SK-N-SH treated with all-trans-retinoic acid at 6 μM for 48 hours (cell line): ENCODE measurements at regions not wholly inside any gene's neighbourhood (a gene's known extent, or its start where the extent isn't known, plus 50 kb on each side); places are given as distances from the start of the nearest gene placed in this dataset.

Source experiments
- OSR1 ChIP-seq: fragments of 250-450 bp; sonication (Bioruptor Pico); IDR thresholded peaks from 2 replicates; pipeline ENCODE4 v1.8.0; 2022; ENCODE audit warnings: moderate library complexity, mild to moderate bottlenecking, inconsistent platforms
- PATZ1 ChIP-seq: fragments of 250-450 bp; sonication (Bioruptor Pico); IDR thresholded peaks from 2 replicates; pipeline ENCODE4 v1.8.0; 2020; ENCODE audit warnings: mild to moderate bottlenecking, moderate library complexity, borderline replicate concordance
- SNAI2 ChIP-seq: fragments of 250-450 bp; sonication (Bioruptor Pico); IDR thresholded peaks from 2 replicates; pipeline ENCODE4 v1.5.0; 2020; ENCODE audit warnings: mild to moderate bottlenecking, moderate library complexity

GRCh38 chr17:69870751-69871199 is 204.2 kb upstream of the KCNJ16 start:
- TF ChIP-seq PATZ1 (CRISPR knock-in tag), result no peak
- no peak for TF ChIP-seq SNAI2 (CRISPR knock-in tag)
- TF ChIP-seq OSR1 (CRISPR knock-in tag), result no peak
